Fibroblast of mammary gland (primary cell): ENCODE measurements at regions not wholly inside any gene's neighbourhood (a gene's known extent, or its start where the extent isn't known, plus 50 kb on each side); places are given as distances from the start of the nearest gene placed in this dataset.

Experiments used
- DNase-seq: peaks from one replicate; pipeline ENCODE4 v3.0.0-alpha.2; 2010; ENCODE audit warnings: low read depth
- H3K4me3 ChIP-seq: 2 replicates; pipeline ENCODE4 v1.5.1; 2011; ENCODE audit warnings: low read depth, mild to moderate bottlenecking, low read length, moderate library complexity; ENCODE audit not compliant: control insufficient read depth
- TF ChIP-seq, protein P1 (sequence below): conservative IDR thresholded peaks from 2 replicates; pipeline ENCODE4 v1.5.1; 2011; ENCODE audit warnings: low read depth, low read length, inconsistent platforms; ENCODE audit not compliant: control insufficient read depth, insufficient read depth

- no peak overlapping the region for H3K4me3 ChIP-seq
- TF ChIP-seq, protein P1, sequence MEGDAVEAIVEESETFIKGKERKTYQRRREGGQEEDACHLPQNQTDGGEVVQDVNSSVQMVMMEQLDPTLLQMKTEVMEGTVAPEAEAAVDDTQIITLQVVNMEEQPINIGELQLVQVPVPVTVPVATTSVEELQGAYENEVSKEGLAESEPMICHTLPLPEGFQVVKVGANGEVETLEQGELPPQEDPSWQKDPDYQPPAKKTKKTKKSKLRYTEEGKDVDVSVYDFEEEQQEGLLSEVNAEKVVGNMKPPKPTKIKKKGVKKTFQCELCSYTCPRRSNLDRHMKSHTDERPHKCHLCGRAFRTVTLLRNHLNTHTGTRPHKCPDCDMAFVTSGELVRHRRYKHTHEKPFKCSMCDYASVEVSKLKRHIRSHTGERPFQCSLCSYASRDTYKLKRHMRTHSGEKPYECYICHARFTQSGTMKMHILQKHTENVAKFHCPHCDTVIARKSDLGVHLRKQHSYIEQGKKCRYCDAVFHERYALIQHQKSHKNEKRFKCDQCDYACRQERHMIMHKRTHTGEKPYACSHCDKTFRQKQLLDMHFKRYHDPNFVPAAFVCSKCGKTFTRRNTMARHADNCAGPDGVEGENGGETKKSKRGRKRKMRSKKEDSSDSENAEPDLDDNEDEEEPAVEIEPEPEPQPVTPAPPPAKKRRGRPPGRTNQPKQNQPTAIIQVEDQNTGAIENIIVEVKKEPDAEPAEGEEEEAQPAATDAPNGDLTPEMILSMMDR, result no peak
- DNase-seq, result no peak
Observed at GRCh38 chr22:48705159-48705916, 1122.3 kb downstream of the BRD1 start.

DNA sequence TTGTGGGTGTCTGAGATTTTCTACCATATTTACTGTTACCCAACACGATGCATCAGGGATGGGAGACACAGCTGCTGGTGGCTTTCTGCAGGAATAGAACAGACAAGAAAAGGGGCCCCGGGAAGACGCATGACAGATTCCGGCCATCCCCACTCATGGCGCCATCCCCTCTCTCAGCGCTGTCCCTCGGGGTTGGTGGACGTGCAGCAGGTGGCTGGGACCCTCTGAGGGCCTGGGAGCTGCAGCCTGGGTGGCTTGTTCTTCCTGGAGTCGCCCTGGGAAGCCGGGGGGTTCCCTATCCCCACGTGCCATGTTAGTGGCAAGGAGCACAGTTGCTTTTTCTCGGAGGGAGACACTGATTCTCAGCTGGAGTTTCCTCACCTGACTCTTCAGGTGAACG, 1123.3 kb downstream of the BRD1 start:
- DNase-seq, result no peak
- H3K4me3 ChIP-seq, result no peak overlapping the region
- TF ChIP-seq, protein P1, result no peak

DNA sequence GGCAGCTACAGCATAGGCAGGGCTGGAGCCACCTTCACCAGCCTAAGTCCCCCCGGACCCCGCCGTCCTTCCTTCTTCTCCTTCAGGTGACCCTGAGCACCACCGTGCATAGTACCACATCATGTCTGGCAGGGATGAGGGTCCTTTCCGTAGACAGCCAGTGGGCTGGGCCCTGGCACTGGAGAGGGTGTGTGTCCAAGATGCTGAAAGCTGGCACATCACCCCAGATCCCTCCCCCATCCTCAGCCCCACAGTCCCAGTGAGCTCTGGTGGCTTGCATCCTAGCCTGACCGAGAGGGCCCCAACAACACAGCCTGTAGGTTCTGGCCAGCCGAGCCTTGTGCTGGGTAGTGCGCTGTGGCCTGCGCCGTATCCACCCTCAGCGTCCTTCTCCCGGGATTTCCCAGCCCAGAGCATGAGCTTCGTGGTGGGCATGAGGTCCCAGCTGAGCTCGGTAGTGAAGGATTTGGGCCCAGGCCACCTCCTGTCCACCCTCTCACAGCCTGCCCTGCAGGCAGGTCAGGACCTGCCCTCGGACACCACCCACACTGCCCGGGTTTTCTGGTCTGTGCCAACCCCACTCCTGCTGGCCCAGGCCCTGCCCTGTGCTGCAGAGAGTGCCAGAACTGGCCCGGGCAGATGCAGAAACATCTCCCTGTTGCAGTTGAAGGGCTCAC, 1124.3 kb downstream of the BRD1 start:
- no peak overlapping the region for H3K4me3 ChIP-seq
- no peak for DNase-seq
- TF ChIP-seq, protein P1, result no peak

- TF ChIP-seq, protein P1, result no peak
- no peak for DNase-seq
- no peak overlapping the region for H3K4me3 ChIP-seq
Observed at GRCh38 chr22:48702573-48703264, 1125.0 kb downstream of the BRD1 start.

GRCh38 chr22:48701296-48702030, 1126.2 kb downstream of the BRD1 start:
- no peak for DNase-seq
- TF ChIP-seq, protein P1, result no peak
- H3K4me3 ChIP-seq, result no peak overlapping the region

DNA sequence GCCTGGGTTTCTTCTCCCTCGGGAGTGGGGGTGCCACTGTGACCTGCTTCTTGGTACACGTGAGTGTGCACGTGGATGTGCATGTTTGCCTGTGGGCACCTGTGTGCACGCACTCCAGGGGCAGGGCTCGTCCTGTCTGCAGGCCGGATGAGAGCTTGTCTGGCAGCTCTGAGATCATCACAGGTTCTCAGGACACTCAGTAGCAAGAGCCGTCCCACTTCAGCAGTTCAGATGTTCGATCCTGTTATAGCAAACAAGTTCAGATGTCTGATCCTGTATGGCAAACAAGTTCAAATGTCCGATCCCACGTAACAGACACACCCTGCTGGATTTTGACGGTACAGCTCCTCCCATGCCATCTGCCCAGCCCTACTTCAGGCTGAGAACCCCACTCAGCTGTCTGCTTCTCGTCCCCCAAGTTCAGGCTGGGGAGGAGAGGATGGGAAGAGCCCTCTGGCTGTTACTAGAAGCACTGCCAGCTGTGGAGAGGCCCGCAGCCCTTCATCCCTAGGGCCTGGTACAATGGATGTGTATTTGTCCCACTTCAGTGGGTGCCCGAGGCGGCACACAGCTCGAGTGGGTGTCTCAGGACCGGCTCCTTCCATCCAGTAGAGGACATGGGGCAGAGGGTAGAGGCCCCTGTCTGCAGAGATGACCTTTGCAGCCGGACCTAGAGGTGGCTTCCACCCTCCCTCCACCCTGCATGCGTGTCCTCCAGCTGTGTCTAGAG, 1126.9 kb downstream of the BRD1 start:
- DNase-seq, result no peak
- TF ChIP-seq, protein P1, result no peak
- H3K4me3 ChIP-seq, result no peak overlapping the region
